ENCODE measurements at regions not wholly inside any gene's neighbourhood (a gene's known extent, or its start where the extent isn't known, plus 50 kb on each side); places are given as distances from the start of the nearest gene placed in this dataset.

GRCh38 chr22:49266561-49267519, 560.8 kb downstream of the BRD1 start:
- no peak for TF ChIP-seq EZH2phosphoT487 (IDR thresholded peaks at IDR 0.05; ENCODE audit: borderline replicate concordance, low read length)
- no peak for TF ChIP-seq EZH2 (IDR thresholded peaks at IDR 0.05; ENCODE audit: low read length, unreplicated experiment)
- no peak for TF ChIP-seq CTCF (conservative IDR thresholded peaks at IDR 0.05; ENCODE audit: low read depth, low read length)
- no peak overlapping the region for H3K4me3 ChIP-seq (ENCODE audit: low read length)
- H3K79me2 ChIP-seq (ENCODE audit: low read length) = no peaks in the 10 kb centered on the region
- no peaks in the 10 kb centered on the region for H3K4me1 ChIP-seq (ENCODE audit: insufficient read depth, low read length)
- no peaks in the 10 kb centered on the region for H3K9me3 ChIP-seq (ENCODE audit: low read length)
- no peaks in the 10 kb centered on the region for H3K36me3 ChIP-seq (ENCODE audit: low read depth, low read length)
- POLR2A ChIA-PET (ENCODE audit: unreplicated experiment) = no interaction called here
- ATAC-seq = no peak
- H3K27me3 ChIP-seq (ENCODE audit: low read length) = no peaks in the 10 kb centered on the region
- intact Hi-C loops (cut with micrococcal nuclease) = no loop called here
- H3F3A ChIP-seq (ENCODE audit: low read length, unreplicated experiment) = no peaks in the 10 kb centered on the region
- CTCF ChIA-PET = no interaction called here
- no peak overlapping the region for H2AFZ ChIP-seq (ENCODE audit: low read length)
- no peaks in the 10 kb centered on the region for H3K9me2 ChIP-seq (replicated peaks; ENCODE audit: low read length)
- H4K20me1 ChIP-seq (ENCODE audit: low read length) = no peaks in the 10 kb centered on the region
- no peak overlapping the region for H3K27ac ChIP-seq (ENCODE audit: low read length)
- no peak overlapping the region for H3K4me2 ChIP-seq (ENCODE audit: low read length)
- no peak overlapping the region for H3K9ac ChIP-seq (ENCODE audit: low read length)
- no peak for DNase-seq
- no TSS peak for BruUV-seq (replicated peaks)

GRCh38 chr22:49264696-49265095, 563.0 kb downstream of the BRD1 start:
- H3K9me2 ChIP-seq (replicated peaks; ENCODE audit: low read length) = no peaks in the 10 kb centered on the region
- ChIA-PET CTCF (no interaction called here), POLR2A (ENCODE audit: unreplicated experiment) (no interaction called here)
- no peak overlapping the region for H3K4me3 ChIP-seq (ENCODE audit: low read length)
- no peak overlapping the region for H3K4me2 ChIP-seq (ENCODE audit: low read length)
- H4K20me1 ChIP-seq (ENCODE audit: low read length) = no peaks in the 10 kb centered on the region
- DNase-seq = no peak
- ATAC-seq = no peak
- no peak overlapping the region for H3K27ac ChIP-seq (ENCODE audit: low read length)
- TF ChIP-seq EZH2 (IDR thresholded peaks at IDR 0.05; ENCODE audit: low read length, unreplicated experiment) = no peak
- no peak for TF ChIP-seq EZH2phosphoT487 (IDR thresholded peaks at IDR 0.05; ENCODE audit: borderline replicate concordance, low read length)
- no peak for TF ChIP-seq CTCF (conservative IDR thresholded peaks at IDR 0.05; ENCODE audit: low read depth, low read length)
- no peaks in the 10 kb centered on the region for H3K4me1 ChIP-seq (ENCODE audit: insufficient read depth, low read length)
- H2AFZ ChIP-seq (ENCODE audit: low read length) = no peak overlapping the region
- no peaks in the 10 kb centered on the region for H3K27me3 ChIP-seq (ENCODE audit: low read length)
- H3K9ac ChIP-seq (ENCODE audit: low read length) = no peak overlapping the region
- no peaks in the 10 kb centered on the region for H3K79me2 ChIP-seq (ENCODE audit: low read length)
- H3K36me3 ChIP-seq (ENCODE audit: low read depth, low read length) = no peaks in the 10 kb centered on the region
- no TSS peak for BruUV-seq (replicated peaks)
- H3F3A ChIP-seq (ENCODE audit: low read length, unreplicated experiment) = no peaks in the 10 kb centered on the region
- intact Hi-C loops (cut with micrococcal nuclease) = no loop called here
- H3K9me3 ChIP-seq (ENCODE audit: low read length) = no peaks in the 10 kb centered on the region

- no peak overlapping the region for H3K27ac ChIP-seq (ENCODE audit: low read length)
- no peaks in the 10 kb centered on the region for H3K27me3 ChIP-seq (ENCODE audit: low read length)
- TF ChIP-seq CTCF (conservative IDR thresholded peaks at IDR 0.05; ENCODE audit: low read depth, low read length) (no peak), EZH2 (IDR thresholded peaks at IDR 0.05; ENCODE audit: low read length, unreplicated experiment) (no peak), EZH2phosphoT487 (IDR thresholded peaks at IDR 0.05; ENCODE audit: borderline replicate concordance, low read length) (no peak)
- no peaks in the 10 kb centered on the region for H3K79me2 ChIP-seq (ENCODE audit: low read length)
- no peaks in the 10 kb centered on the region for H3K36me3 ChIP-seq (ENCODE audit: low read depth, low read length)
- H2AFZ ChIP-seq (ENCODE audit: low read length) = no peak overlapping the region
- no TSS peak for BruUV-seq (replicated peaks)
- H3F3A ChIP-seq (ENCODE audit: low read length, unreplicated experiment) = no peaks in the 10 kb centered on the region
- H3K9ac ChIP-seq (ENCODE audit: low read length) = no peak overlapping the region
- intact Hi-C loops (cut with micrococcal nuclease) = no loop called here
- H3K4me2 ChIP-seq (ENCODE audit: low read length) = no peak overlapping the region
- H3K9me3 ChIP-seq (ENCODE audit: low read length) = no peaks in the 10 kb centered on the region
- no peaks in the 10 kb centered on the region for H3K4me1 ChIP-seq (ENCODE audit: insufficient read depth, low read length)
- DNase-seq (no peak), ATAC-seq (no peak)
- ChIA-PET CTCF (no interaction called here), POLR2A (ENCODE audit: unreplicated experiment) (no interaction called here)
- no peaks in the 10 kb centered on the region for H3K9me2 ChIP-seq (replicated peaks; ENCODE audit: low read length)
- H3K4me3 ChIP-seq (ENCODE audit: low read length) = no peak overlapping the region
- H4K20me1 ChIP-seq (ENCODE audit: low read length) = no peaks in the 10 kb centered on the region
These were observed 564.6 kb downstream of the BRD1 start for GRCh38 chr22:49263101-49263500.

Measured in PC-3 (cell line).